ENCODE measurements at regions not wholly inside any gene's neighbourhood (a gene's known extent, or its start where the extent isn't known, plus 50 kb on each side); places are given as distances from the start of the nearest gene placed in this dataset.

DNA sequence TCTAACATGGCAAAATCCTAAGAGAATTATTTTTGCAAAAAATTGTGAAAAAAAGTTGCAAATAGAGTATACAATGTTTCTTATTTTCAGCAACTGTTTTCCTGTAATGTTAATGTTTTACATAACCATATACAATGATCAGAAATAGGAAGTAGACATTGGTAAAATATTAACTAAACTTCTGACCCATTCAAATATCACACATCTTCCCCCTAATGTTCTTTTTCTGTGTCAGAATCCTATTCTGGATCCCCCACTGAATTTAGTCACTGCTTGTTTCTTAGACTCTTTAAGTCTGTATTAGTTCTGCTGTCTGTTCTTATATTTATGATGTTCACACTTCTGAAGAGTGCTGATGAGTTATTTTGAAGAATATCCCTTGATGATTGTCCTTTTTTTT is 62.0 kb downstream of the HFE start:
- TF ChIP-seq GATA1 (IDR thresholded peaks at IDR 0.05; ENCODE audit: low read depth, low read length) (no peak), POLR2A (IDR thresholded peaks at IDR 0.05; ENCODE audit: low read length) (no peak)
- DNase-seq, result no peak

DNA sequence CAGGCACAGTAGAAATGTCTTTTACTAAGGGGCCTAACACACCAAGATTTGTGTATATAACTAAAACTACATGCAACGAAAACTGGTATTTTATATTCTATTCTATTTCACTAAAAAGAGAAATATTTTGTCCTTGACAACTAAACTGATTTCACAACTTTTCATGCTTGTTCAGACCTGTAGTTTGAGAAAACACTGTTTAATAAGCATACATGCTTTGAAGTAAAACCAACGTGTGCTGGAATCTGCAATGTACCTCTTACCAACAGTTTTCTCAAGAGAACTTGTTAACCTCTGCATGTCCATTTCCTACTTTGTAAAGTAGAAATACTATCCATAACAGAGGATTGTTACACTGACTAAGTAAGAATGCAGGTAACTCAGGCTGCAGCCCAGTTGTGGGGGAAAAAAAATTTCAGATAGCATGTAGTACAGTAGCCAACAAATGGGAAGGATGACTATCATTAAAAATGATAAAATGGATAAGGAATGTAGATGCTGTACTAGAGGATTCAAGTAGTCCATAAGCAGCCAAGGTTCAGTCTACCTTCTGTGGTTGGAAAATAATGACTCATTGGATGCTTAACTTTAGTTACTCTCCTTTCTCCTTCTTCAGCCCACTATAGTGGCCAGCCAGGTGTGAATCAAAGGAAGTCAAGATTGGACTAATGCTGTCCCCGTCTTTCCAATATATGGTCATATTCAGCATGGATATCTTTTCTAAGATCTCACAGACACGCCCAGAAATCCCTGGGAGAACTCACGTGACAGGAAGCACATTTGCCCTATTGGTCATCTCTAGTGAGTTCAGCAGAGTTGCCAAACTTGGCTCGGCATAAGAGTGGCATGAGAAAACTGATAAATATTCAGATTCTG is 65.2 kb downstream of the HFE start:
- no peak for TF ChIP-seq POLR2A (IDR thresholded peaks at IDR 0.05; ENCODE audit: low read length)
- no peak for TF ChIP-seq GATA1 (IDR thresholded peaks at IDR 0.05; ENCODE audit: low read depth, low read length)
- DNase-seq, result no peak

DNA sequence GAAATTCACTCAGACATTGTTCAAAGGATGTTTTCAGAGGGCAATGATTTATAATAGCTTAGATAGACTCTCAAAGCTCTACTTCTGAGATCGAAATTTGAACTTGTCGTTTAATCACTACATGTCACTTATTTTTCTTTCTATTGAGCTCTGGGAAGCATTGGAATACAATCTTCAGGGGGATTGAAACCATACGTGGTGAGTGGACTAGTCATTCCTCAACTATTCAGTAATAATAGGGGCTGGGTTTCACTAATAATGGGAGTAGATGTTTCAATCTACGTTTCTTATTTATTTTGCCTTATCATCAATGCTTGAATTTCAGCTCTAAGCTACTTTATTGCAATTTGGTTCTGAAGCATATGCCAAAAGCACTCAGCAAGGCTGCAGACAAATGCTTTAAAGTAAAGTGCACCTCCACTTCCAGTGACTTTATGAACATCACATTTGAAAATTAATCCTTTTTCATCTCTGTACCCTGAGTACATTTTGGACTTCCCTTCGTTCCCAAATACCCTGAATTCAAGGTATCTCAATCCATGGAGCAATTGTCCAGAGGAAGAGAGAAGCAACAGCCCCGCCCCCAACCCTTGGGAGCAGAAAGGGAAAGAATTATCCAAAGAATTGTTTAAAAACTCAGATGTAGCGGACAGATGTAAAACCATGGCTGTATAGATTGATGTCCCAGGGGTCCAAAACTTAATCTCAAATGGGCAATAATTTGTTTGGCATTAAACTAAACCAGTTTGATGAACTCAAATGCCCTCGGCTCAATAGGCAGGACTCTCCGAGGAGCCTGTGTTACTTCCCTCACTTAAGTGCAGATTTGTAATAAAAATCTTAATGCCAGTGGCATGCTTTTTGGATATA is 68.1 kb downstream of the HFE start:
- DNase-seq, result peak; percentile 60 to 73
- no peak for TF ChIP-seq GATA1 (IDR thresholded peaks at IDR 0.05; ENCODE audit: low read depth, low read length)
- no peak for TF ChIP-seq POLR2A (IDR thresholded peaks at IDR 0.05; ENCODE audit: low read length)

DNA sequence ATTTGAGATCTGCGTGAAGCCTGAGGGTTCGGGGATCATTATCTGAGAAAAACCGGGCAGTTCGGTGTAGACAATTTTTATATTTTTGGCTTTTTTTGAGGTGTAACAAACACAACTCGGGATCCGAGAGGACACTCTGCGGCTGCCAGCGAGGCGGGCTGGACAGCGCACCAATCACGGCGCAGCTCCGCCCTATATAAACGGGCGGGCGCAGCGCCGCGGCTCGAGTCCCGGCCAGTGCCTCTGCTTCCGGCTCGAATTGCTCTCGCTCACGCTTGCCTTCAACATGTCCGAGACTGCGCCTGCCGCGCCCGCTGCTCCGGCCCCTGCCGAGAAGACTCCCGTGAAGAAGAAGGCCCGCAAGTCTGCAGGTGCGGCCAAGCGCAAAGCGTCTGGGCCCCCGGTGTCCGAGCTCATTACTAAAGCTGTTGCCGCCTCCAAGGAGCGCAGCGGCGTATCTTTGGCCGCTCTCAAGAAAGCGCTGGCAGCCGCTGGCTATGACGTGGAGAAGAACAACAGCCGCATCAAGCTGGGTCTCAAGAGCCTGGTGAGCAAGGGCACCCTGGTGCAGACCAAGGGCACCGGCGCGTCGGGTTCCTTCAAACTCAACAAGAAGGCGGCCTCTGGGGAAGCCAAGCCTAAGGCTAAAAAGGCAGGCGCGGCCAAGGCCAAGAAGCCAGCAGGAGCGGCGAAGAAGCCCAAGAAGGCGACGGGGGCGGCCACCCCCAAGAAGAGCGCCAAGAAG is 69.0 kb downstream of the HFE start:
- peak; percentile 92 to 96 for DNase-seq
- TF ChIP-seq POLR2A (IDR thresholded peaks at IDR 0.05; ENCODE audit: low read length) (peak; percentile 98), GATA1 (IDR thresholded peaks at IDR 0.05; ENCODE audit: low read depth, low read length) (no peak)

DNA sequence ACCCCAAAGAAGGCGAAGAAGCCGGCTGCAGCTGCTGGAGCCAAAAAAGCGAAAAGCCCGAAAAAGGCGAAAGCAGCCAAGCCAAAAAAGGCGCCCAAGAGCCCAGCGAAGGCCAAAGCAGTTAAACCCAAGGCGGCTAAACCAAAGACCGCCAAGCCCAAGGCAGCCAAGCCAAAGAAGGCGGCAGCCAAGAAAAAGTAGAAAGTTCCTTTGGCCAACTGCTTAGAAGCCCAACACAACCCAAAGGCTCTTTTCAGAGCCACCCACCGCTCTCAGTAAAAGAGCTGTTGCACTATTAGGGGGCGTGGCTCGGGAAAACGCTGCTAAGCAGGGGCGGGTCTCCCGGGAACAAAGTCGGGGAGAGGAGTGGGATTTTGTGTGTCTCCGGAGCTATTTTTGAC is 69.6 kb downstream of the HFE start:
- DNase-seq, result peak in 1 of 2 experiments; percentile 93
- TF ChIP-seq POLR2A (IDR thresholded peaks at IDR 0.05; ENCODE audit: low read length) (peak; percentile 58), GATA1 (IDR thresholded peaks at IDR 0.05; ENCODE audit: low read depth, low read length) (no peak)

DNA sequence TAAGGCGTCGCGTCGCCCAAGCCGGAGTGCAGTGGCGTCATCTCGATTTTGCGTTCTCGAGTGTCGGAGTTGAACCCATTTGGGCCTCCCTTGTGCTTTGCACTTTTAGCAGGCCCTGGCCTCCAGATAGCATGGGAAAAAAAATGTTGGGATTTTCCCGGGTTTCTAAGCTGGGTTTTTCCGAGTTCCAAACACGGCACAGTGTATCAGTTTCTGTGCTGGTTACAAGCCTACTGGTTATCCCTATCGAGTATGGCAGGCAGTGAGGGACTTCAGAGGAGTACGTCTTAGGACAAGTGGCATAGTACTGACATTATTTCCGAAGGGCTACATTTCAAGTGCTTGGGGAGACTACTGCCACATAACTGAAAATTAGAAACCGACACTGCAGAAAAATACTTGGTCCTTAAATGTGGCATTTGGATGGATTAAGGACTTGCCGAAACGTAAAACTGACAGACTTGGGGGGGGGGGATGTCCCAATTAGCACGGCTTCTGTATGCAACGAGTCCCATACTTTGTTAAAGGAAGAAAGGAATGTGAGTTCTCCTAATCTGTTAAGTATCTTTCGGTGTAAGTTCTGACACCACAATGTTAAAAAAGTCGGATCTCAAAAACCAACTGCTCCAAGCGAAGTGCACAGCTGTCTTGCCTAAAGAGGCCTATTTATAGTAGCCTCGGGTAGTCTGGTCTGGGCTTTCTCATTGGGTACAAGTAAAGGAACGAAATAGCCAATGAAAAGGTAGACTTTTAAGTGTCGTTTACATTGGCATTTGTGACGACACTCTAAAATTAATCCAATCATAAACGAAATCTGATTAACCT is 70.2 kb downstream of the HFE start:
- DNase-seq, result peak; percentile 98 to 99
- TF ChIP-seq GATA1 (IDR thresholded peaks at IDR 0.05; ENCODE audit: low read depth, low read length), result no peak
- TF ChIP-seq POLR2A (IDR thresholded peaks at IDR 0.05; ENCODE audit: low read length), result peak; percentile 81

DNA sequence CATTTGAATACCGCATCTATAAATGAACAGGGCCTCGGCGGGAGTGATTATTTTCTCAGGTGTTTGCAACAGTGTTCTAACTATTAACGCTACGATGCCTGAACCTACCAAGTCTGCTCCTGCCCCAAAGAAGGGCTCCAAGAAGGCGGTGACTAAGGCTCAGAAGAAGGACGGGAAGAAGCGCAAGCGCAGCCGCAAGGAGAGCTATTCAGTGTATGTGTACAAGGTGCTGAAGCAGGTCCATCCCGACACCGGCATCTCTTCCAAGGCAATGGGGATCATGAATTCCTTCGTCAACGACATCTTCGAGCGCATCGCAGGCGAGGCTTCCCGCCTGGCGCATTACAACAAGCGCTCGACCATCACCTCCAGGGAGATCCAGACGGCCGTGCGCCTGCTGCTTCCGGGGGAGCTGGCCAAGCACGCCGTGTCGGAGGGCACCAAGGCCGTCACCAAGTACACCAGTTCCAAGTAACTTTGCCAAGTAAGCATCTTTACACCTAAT is 70.9 kb downstream of the HFE start:
- TF ChIP-seq GATA1 (IDR thresholded peaks at IDR 0.05; ENCODE audit: low read depth, low read length) (no peak), POLR2A (IDR thresholded peaks at IDR 0.05; ENCODE audit: low read length) (peak; percentile 95)
- DNase-seq, result peak in 1 of 2 experiments; percentile 99

DNA sequence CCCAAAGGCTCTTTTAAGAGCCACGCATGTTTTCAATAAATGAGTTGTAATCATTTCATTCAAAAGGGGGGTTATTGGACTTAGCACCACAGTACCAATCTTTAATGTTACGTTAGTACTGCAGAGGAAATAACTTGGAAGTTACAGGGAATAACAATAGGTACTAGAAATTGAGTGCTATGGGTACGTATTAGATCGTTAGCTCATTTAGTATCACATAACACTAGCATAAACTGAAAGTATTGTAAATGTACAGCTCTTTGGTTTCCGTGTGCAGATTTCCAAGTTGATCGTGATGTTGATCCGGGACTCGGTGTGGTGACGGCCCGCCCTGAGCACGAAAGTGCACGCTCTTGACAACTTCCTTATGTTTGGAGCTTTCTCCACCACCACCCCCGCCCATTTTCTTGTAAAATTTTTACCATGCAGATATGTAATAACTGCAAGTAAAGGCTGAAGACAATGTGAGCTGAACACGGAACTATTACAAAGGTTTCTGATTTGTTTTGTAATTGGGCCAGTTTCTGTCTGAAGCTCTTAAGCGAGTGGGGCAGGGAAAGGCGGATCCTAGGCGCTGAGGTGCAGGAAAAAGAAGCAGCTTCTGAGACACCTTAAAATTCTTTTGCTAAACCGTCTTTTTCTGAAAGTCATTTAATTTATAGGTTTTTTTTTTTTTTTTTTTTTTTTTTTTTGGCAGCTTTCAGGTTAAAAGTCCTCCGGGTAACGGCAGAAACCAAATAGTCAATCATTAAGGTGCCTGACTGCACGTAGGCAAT is 71.5 kb downstream of the HFE start:
- DNase-seq, result peak; percentile 84 to 90
- TF ChIP-seq POLR2A (IDR thresholded peaks at IDR 0.05; ENCODE audit: low read length) (peak; percentile 87), GATA1 (IDR thresholded peaks at IDR 0.05; ENCODE audit: low read depth, low read length) (no peak)

DNA sequence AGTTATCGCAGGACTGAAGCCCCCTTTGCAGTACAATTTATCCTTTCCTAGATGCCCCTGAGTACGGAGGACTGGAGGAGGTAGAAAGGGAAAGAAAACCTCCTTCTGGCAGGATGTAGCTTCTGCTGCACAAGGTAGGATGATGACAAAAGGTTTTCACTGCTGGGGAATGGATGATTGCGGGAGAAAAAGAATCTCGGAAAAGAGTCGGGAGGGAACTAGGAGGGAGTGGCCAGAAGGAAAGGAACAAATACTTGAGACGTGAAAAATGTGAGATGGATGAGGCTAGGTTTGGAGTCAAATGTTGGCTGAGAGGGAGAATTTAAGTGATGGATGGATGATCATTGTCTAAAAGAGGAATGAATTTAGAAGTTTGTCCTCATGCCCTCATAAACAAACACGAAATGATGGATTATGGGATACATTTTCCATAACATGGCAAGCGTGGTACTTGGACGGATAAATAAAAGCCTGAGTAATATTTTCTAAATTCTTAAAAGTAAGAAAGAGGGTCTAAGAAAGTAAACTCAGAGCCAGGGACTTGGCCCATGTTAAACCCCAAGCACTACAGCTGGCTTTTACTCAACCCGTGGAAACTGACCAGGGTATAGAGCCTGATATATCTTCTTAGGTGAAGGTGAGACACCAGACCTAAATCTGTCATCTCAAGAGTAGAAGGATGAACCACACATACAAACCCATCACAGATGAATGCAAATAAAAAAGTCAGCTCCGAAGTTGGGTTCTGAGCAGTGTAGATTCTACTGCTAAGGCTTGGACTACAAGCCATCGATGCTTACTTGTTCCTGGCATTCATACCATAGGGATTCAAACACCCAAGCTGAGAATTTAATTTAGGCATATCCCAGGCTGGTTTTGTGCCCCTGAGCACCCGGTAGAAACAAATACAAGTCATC is 72.4 kb downstream of the HFE start:
- DNase-seq, result peak in 1 of 2 experiments; percentile 75
- TF ChIP-seq POLR2A (IDR thresholded peaks at IDR 0.05; ENCODE audit: low read length) (peak; percentile 50), GATA1 (IDR thresholded peaks at IDR 0.05; ENCODE audit: low read depth, low read length) (no peak)

DNA sequence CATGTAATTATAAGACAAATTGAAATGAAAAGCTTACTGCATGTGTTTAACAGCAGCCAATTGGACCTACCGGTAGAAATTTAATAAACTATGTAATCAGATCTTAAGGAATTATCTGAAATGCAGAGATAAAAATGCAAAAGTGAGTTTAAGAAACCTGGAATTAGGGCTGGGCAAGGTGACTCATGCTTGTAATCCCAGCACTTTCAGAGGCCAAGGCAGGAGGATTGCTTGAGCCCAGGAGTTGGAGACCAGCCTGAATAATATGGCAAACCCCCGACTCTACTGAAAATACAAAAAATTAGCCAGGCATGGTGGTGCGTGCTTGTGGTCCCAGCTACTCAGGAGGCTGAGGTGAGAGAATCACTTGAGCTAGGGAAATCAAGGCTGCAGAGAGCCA is 74.1 kb downstream of the HFE start:
- TF ChIP-seq GATA1 (IDR thresholded peaks at IDR 0.05; ENCODE audit: low read depth, low read length), result no peak
- no peak for TF ChIP-seq POLR2A (IDR thresholded peaks at IDR 0.05; ENCODE audit: low read length)
- no peak for DNase-seq

DNA sequence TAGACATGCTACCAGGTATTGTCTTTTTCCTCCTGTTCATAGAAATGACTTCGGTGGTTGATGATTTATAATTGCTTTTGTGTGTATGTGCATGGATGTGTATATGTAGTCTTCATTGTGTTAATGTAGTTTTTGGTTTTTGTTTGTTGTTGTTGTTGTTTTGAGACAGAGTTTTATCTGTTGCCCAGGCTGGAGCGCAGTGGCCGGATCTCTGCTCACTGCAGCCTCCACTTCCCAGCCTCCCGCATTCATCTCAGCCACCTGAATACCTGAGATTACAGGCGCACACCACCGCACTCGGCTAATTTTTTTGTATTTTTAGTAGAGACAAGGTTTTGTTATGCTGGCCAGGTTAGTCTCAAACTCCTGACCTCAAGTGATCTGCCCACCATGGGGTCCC is 75.2 kb downstream of the HFE start:
- DNase-seq, result no peak
- no peak for TF ChIP-seq POLR2A (IDR thresholded peaks at IDR 0.05; ENCODE audit: low read length)
